HG02885 (cell line): ENCODE measurements at regions not wholly inside any gene's neighbourhood (a gene's known extent, or its start where the extent isn't known, plus 50 kb on each side); places are given as distances from the start of the nearest gene placed in this dataset.

Source experiments
- ATAC-seq: cut with Tn5 transposase; IDR thresholded peaks from one replicate; pipeline ENCODE4 v1.9.1; 2021; ENCODE audit warnings: mild to moderate bottlenecking; ENCODE audit not compliant: unreplicated experiment, poor library complexity

- ATAC-seq: no peak
These were observed 408.2 kb upstream of the TGFBR2 start for GRCh38 chr3:30198162-30198561.

DNA sequence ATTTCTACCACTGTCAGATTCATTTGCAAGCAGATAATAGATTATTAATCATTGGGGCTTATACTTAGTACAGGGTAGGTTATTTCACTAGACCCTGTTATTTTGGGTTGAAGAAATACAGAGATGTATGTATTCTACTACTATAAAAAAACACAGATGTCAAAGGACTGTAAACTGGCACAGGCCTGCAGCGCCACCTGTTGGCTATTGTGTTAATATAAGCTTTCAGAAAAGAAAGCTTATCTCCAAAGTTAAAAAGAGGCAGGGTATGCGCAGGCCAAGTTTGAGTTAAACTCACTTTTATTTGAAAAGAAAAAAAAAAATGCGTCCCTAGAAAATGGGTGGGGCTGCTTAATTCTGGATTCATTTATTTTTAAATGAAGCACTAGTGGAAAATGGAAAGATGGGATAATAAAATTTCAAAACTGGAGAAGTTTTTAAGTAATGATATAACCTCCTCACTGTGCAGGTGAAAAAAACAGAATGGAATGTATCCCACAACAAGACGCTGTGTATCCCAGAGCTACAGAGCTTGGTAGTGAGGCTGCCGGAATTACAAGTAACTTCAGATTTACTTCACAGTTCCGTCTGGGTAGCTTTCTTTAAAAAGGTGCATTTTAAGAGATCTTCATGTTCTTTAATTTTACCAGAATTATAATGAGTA, 407.2 kb upstream of the TGFBR2 start:
- peak; percentile 86 for ATAC-seq

- ATAC-seq: no peak
These were observed 406.5 kb upstream of the TGFBR2 start for GRCh38 chr3:30199855-30200254.

GRCh38 chr3:30201715-30202114, 404.7 kb upstream of the TGFBR2 start:
- ATAC-seq: no peak

- no peak for ATAC-seq
These were observed 403.1 kb upstream of the TGFBR2 start for GRCh38 chr3:30203301-30203700.

DNA sequence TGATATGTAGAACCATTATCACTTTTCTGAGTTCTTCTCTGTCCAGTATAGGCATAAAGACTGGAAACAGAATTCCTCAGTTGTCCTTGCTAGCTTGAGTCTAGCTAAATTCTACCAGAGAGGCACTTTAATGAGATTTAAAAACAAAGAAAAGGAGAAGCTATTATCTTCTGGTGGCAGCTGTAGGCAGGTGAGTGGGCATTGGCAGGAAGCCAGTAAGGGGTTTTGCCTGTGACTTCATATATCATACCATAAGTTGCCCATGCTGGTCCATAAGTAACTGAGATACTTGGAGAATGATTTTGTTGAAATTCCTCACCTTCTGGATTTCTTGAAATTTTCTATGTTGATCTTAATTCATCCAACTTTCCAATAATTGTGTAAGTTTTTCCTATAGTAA, 402.3 kb upstream of the TGFBR2 start:
- ATAC-seq: no peak

DNA sequence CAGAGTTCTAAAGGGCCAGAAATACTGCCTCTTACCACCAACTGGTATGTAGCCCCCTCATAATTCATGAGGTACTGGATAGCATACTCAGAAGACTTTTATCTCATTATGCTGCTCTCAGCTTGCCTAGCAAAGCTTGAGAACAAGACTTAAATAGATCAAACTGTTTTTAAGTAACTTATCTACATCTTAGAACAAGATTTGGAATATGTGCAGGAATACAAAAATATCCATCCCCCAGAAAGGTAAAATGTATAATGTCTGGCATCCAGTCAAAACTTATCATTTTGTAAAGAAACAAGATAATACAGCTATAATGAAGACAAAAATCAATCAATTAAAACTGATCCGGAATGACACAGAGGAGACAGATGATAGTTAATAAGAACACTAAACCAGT, 400.4 kb upstream of the TGFBR2 start:
- no peak for ATAC-seq

GRCh38 chr3:30221619-30222018, 384.8 kb upstream of the TGFBR2 start:
- no peak for ATAC-seq

DNA sequence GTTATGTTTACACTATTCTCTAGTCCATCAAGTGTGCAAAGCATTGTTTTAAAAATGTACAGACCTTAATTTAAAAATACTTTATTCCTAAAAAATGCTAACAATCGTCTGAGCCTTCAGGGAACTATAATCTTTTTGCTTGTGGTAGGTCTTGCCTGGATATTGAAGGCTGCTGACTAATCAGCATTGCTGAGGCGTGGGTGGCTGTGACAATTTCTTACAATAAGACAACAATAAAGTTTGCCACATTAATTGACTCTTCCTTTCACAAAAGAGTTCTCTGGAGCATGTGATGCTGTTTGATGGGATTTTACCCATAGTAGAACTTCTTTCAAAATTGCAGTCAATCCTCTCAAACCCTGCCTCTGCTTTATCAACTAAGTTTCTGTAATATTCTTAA, 384.0 kb upstream of the TGFBR2 start:
- ATAC-seq: no peak

DNA sequence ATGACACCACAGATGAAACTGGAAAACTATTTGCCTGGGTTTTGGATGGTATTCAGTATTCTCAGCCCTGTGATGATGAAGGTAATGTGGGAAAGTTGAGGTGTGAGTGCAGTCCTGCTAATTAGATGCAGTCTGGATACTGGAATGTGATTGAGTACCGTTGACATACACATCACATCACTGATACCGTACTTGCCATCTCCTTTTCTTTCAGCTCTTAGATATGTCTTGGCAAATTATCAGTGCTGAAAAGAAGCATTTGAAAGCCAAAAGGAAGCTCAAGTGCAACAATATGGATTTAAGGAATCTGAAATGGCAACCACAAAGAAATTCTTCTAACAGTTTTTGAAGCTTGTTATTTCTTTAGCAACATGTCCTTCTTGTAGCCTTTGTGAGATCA, 381.4 kb upstream of the TGFBR2 start:
- ATAC-seq: no peak

- no peak for ATAC-seq
These were observed 379.7 kb upstream of the TGFBR2 start for GRCh38 chr3:30226601-30227151.

GRCh38 chr3:30227571-30228301, 378.7 kb upstream of the TGFBR2 start:
- no peak for ATAC-seq

DNA sequence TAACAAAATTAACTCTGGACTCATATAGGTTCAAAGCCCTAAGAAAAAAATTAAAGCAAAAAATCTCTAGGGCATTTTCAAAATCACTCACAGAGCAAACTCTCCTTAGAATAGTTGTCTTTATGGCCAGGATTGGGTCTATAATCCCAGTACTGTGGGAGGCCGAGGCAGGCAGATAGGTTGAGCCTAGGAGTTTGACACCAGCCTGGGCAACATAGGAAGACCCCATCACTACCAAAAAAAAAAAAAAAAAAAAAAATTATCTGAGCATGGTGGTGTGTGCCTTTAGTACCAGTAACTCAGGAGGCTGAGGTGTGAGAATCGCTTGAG, 378.1 kb upstream of the TGFBR2 start:
- ATAC-seq: no peak

GRCh38 chr3:30231277-30232141, 374.9 kb upstream of the TGFBR2 start:
- ATAC-seq: no peak

- no peak for ATAC-seq
These were observed 374.3 kb upstream of the TGFBR2 start for GRCh38 chr3:30232142-30232541.

GRCh38 chr3:30233913-30234646, 372.3 kb upstream of the TGFBR2 start:
- no peak for ATAC-seq

GRCh38 chr3:30236011-30236410, 370.4 kb upstream of the TGFBR2 start:
- ATAC-seq: no peak

- ATAC-seq: no peak
These were observed 364.7 kb upstream of the TGFBR2 start for GRCh38 chr3:30241721-30242120.

DNA sequence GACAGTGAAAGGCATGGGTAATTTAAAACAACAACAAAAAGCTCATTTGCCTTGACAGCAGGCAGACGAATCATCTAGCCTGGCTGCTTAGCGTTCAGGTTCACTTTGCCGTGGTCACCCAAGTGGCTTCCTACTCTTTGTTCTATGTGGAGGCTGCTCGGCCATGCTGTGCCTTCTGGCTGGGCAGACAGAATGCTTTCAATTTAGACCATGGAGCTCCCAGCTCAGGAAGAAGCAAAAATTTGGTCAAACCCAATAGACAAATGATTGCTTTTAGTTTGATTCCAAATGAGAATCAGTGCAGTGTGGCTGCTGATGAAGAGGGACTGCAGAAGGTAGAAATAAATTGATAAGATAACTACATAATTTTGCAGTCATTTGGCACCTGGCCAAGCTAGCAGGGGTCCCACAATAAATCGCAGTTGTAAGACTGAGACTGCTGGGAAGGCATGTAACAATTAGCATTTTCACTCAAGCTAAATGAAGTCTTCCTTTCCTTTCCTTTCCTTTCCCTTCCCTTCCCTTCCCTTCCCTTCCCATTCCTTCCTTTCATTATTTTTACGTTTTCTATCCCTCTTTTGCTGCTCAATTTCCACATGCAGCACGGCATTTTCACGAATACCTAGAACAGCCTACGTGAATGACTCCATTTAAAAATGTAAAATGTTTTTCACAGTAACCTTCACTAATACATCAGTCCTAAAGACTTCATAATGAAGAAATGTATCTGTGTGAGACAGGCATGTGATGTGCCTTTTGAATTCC, 360.4 kb upstream of the TGFBR2 start:
- no peak for ATAC-seq

GRCh38 chr3:30248423-30248822, 358.0 kb upstream of the TGFBR2 start:
- ATAC-seq: peak; percentile 86
